HEK293T (cell line): ENCODE measurements at regions not wholly inside any gene's neighbourhood (a gene's known extent, or its start where the extent isn't known, plus 50 kb on each side); places are given as distances from the start of the nearest gene placed in this dataset.

ENCODE experiments used
- CTCF ChIA-PET: fragments of 350-600 bp; formaldehyde crosslinking; extraction: SDS; loops from one replicate; lab custom pipeline; 2021; ENCODE audit warnings: antibody characterized with exemption, inconsistent platforms; lab: Yijun Ruan, JAX
- POLR2A ChIA-PET: fragments of 350-600 bp; formaldehyde crosslinking; extraction: SDS; loops from one replicate; lab custom pipeline; 2020; ENCODE audit warnings: antibody characterized with exemption, inconsistent platforms; lab: Yijun Ruan, JAX
- DNase-seq: peaks from one replicate; pipeline ENCODE4 v3.0.0; 2012; ENCODE audit warnings: mixed read lengths; ENCODE audit errors: extremely low spot score
- ARNT ChIP-seq: fragments of 450-650 bp; IDR thresholded peaks from 2 replicates; pipeline ENCODE4 v1.6.1; 2017; ENCODE audit warnings: mild to moderate bottlenecking
- BHLHE40 ChIP-seq: fragments of 450-650 bp; IDR thresholded peaks from 2 replicates; pipeline ENCODE4 v1.6.1; 2016; ENCODE audit warnings: mild to moderate bottlenecking, moderate library complexity, borderline replicate concordance
- CTBP1 ChIP-seq: fragments of 450-650 bp; IDR thresholded peaks from 2 replicates; pipeline ENCODE4 v1.6.1; 2016; ENCODE audit warnings: borderline replicate concordance
- ELF4 ChIP-seq: fragments of 450-650 bp; IDR thresholded peaks from 2 replicates; pipeline ENCODE4 v1.6.1; 2017; ENCODE audit warnings: antibody characterized with exemption
- FOXA1 ChIP-seq: fragments of 450-650 bp; IDR thresholded peaks from 2 replicates; pipeline ENCODE4 v1.6.1; 2016; ENCODE audit warnings: mild to moderate bottlenecking
- FOXK2 ChIP-seq: fragments of 450-650 bp; IDR thresholded peaks from 2 replicates; pipeline ENCODE4 v1.6.1; 2016; ENCODE audit warnings: mild to moderate bottlenecking
- FOXM1 ChIP-seq: fragments of 450-650 bp; IDR thresholded peaks from 2 replicates; pipeline ENCODE4 v1.6.1; 2017; ENCODE audit warnings: mild to moderate bottlenecking, borderline replicate concordance
- HDGF ChIP-seq: fragments of 450-650 bp; IDR thresholded peaks from 2 replicates; pipeline ENCODE4 v1.6.1; 2017; ENCODE audit warnings: antibody characterized with exemption, borderline replicate concordance
- L3MBTL2 ChIP-seq: fragments of 450-650 bp; conservative IDR thresholded peaks from 2 replicates; pipeline ENCODE4 v1.6.1; 2016; ENCODE audit warnings: mild to moderate bottlenecking
- LEF1 ChIP-seq: fragments of 450-650 bp; IDR thresholded peaks from 2 replicates; pipeline ENCODE4 v1.6.1; 2017; ENCODE audit warnings: mild to moderate bottlenecking, borderline replicate concordance
- NFRKB ChIP-seq: fragments of 450-650 bp; IDR thresholded peaks from 2 replicates; pipeline ENCODE4 v1.6.1; 2016; ENCODE audit warnings: mild to moderate bottlenecking, moderate library complexity
- SP1 ChIP-seq: fragments of 450-650 bp; IDR thresholded peaks from 2 replicates; pipeline ENCODE4 v1.6.1; 2017
- SUZ12 ChIP-seq: fragments of 450-650 bp; IDR thresholded peaks from 2 replicates; pipeline ENCODE4 v1.6.1; 2016; ENCODE audit warnings: mild to moderate bottlenecking
- TARDBP ChIP-seq: fragments of 450-650 bp; IDR thresholded peaks from 2 replicates; pipeline ENCODE4 v1.6.1; 2016
- ZNF384 ChIP-seq: fragments of 450-650 bp; IDR thresholded peaks from 2 replicates; pipeline ENCODE4 v1.6.1; 2016
- TF ChIP-seq, protein P1 (sequence below): fragments of 450-650 bp; IDR thresholded peaks from 2 replicates; pipeline ENCODE4 v1.6.1; 2016

DNA sequence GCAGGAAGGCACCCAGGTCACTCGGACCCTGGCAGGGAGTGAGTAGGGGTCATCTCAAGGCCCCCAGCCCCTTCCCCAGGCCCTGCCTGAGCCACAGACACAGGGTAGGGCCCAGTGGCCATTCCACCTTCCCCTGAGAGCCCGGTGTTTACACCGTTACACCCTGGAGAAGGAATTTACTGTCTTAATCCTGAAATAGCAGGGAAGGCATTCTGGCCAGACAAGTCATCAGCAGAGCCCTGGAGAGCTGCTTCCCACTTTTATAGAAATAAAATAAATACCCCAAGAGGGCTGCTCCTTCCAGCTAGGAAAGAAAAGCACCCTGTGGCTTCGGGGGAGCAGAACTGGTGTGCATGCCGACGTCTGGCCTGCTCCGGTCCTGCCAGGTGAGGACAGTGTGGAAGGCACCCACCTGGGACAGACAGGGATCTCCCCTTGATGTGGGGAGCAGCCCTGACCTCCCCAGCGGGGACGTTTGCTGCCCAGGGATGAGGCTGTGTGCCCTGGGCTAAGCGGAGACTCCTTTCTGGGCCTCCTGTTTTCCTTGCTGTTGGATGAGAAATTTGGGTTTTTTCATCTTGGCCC lies 180.0 kb downstream of the MN1 start:
- DNase-seq: no peak
- CTCF ChIA-PET: no interaction called here
- TF ChIP-seq ZNF384 (no peak), FOXK2 (no peak), FOXA1 (no peak), BHLHE40 (no peak), FOXM1 (no peak), SP1 (no peak), LEF1 (no peak), L3MBTL2 (no peak), SUZ12 (no peak), ELF4 (no peak), HDGF (no peak), ARNT (no peak), CTBP1 (no peak), NFRKB (no peak), TARDBP (no peak)
- TF ChIP-seq, protein P1, sequence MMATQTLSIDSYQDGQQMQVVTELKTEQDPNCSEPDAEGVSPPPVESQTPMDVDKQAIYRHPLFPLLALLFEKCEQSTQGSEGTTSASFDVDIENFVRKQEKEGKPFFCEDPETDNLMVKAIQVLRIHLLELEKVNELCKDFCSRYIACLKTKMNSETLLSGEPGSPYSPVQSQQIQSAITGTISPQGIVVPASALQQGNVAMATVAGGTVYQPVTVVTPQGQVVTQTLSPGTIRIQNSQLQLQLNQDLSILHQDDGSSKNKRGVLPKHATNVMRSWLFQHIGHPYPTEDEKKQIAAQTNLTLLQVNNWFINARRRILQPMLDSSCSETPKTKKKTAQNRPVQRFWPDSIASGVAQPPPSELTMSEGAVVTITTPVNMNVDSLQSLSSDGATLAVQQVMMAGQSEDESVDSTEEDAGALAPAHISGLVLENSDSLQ: no peak
- POLR2A ChIA-PET: no interaction called here

DNA sequence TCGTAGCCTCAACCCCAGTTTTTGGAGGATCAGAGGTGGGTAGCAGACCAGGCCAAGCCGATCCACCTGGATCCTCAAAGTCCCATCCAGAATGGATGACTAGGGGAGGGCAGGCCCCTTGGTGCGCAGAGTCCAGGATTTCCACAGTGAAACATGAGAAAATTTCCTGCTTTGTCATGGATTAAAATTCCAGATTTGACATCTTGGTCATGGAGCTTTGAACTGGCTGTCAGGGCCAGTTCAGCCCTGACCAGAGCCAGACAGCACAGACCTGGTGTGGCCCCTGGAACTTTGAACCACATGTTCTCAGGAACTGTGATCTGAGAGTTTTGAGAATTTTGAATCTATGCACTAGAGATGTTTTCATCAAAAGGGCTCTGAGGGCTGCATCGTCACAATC lies 177.5 kb downstream of the MN1 start:
- CTCF ChIA-PET: no interaction called here
- DNase-seq: no peak
- TF ChIP-seq BHLHE40: no peak
- no peak for TF ChIP-seq ZNF384
- POLR2A ChIA-PET: no interaction called here

DNA sequence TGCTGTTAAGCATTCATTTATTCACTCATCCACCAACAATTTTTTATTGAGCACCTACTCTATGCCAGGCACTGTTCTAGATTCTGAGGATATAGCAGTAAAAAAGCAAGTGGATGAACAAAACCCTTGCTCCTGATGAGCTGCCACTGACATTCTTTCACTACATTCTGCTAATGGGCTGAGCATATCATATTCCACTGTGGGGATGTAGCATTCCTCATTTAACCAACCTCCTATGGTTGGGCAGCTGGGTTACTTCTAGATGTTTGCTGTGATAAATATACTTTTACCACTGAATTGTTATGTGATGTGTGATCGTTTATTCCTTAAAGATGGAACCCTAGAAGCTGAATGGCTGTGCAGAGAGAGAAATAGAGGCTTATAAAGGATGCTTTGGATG lies 176.9 kb downstream of the MN1 start:
- ChIA-PET POLR2A (no interaction called here), CTCF (interaction anchor here (0.6 kb wide), 1 partner anchor 151 kb away, joined by 4 read pairs; no protein-coding TSS in a partner anchor)
- TF ChIP-seq FOXM1: no peak
- no peak for DNase-seq

DNA sequence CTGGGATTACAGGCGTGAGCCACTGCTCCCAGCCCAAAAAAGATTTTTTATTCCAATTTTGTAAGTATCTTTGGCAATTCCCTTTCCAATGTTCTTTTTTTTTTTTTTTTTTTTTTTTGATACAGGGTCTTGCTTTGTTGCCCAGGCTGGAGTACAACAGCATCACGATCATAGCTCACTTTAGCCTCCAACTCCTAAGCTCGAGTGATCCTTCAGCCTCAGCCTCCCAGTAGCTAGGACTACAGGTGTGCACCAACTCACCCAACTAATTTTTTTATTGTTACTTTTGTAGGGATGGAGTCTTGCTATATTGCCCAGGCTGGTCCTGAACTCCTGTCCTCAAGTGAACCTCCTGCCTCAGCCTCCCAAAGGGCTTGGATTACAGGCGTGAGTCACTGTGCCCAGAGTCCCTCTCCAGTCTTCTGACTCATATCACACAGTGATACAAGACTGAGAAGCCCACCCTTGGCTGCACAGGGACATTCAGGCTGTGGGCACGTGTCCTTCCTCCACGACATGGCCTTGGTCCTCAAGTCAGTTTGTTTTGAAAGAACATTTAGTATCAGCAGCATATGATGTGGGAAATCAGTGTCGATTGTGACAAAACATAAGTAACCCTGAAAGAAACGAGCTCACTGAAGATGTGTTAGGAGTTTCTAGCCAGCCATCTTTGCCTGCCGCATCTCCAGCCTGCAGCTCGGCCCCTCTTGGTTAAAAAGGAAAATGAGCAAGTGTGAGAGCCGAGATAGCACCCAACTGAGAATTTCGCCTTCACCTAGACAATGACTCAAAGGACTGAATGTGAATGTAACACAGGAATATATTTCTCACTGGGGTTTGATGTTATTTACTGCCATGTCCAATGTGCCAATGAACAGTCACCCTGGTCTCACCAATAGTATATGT lies 175.5 kb downstream of the MN1 start:
- ChIA-PET POLR2A (no interaction called here), CTCF (interaction anchor here (0.7 kb wide), 1 partner anchor 71 kb away, joined by 3 read pairs; no protein-coding TSS in a partner anchor)

DNA sequence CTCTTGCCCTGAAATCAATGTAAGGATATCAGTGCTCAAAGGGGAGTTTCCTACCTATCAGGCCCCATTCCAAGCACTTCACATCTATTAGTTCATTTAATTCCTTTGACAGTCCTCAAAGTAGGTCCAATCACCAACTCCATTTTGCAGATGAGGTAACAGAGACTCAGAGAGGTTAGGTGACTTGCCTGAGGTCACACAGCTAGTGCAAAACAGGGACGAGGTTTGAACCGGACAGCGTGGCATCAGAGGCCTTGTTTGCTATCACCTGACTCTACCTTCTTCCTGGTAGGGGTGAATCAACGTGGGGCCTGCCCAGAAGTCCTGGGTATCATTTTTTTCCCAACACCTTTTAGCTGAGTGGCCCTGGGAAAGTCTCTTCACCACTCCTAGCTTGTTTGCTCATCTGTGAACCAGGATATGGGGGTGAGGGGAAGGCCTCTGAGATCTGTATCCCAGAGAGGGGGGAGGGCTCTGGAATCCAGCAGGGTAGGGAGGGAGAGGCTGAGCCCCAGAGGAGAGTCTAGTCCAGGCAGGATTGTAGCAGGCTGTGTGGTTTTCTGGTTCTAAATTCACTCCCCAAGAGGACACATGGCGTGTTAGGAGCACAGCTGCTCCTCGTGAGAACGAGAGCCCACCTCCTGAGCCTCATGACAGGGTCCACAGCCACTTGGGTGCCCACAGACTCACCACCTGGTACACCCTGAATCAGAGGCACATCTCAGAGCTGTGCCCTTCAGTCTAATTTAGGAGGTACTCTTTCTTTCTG lies 174.7 kb downstream of the MN1 start:
- TF ChIP-seq ZNF384: no peak
- TF ChIP-seq, protein P1: no peak
- POLR2A ChIA-PET: interaction anchor here (0.7 kb wide), 1 partner anchor 9 kb away, joined by 3 read pairs; no protein-coding TSS in a partner anchor
- CTCF ChIA-PET: interaction anchor here (0.7 kb wide), 1 partner anchor 71 kb away, joined by 3 read pairs; no protein-coding TSS in a partner anchor
- no peak for DNase-seq

More for the DNA sequence above, 175.5 kb downstream of the MN1 start:
- TF ChIP-seq FOXK2: no peak
- no peak for TF ChIP-seq SP1
- peak; percentile 41 for TF ChIP-seq ZNF384
- no peak for DNase-seq

DNA sequence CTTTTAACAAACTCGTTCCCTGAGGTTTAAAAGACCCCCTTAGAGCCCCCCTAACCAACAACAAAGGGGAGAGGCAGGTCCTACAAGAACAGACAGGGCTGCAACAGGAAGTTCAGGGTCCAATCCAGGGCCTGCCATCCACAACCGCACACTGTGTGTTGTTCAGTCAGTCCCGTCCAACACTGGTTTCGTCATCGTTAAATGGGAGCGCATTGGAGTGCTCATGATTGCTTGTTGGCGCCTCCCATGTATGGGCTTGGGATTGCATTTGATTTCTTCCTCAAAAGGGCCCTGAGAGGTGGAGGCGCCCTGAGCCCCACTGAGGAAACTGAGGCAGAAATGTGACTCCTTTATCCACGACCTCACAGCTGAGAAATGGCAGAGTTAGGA lies 174.1 kb downstream of the MN1 start:
- ChIA-PET POLR2A (interaction anchor here (0.7 kb wide), 1 partner anchor 9 kb away, joined by 3 read pairs; no protein-coding TSS in a partner anchor), CTCF (interaction anchor here (0.8 kb wide), 1 partner anchor 16 kb away, joined by 3 read pairs; no protein-coding TSS in a partner anchor)
- DNase-seq: peak; percentile 45
- TF ChIP-seq FOXM1: no peak
- TF ChIP-seq SP1: no peak
- TF ChIP-seq FOXA1: no peak
- TF ChIP-seq BHLHE40: no peak
- no peak for TF ChIP-seq ELF4
- TF ChIP-seq LEF1: no peak
- TF ChIP-seq SUZ12: no peak
- TF ChIP-seq TARDBP: no peak
- no peak for TF ChIP-seq HDGF
- no peak for TF ChIP-seq L3MBTL2
- TF ChIP-seq ARNT: no peak
- no peak for TF ChIP-seq FOXK2
- no peak for TF ChIP-seq ZNF384
- no peak for TF ChIP-seq CTBP1
- TF ChIP-seq, protein P1: no peak
- TF ChIP-seq NFRKB: no peak
